Neural cell (in vitro differentiated cells): ENCODE measurements at regions not wholly inside any gene's neighbourhood (a gene's known extent, or its start where the extent isn't known, plus 50 kb on each side); places are given as distances from the start of the nearest gene placed in this dataset.
"Not testable (repeated sequence)": the region's sequence is repeated elsewhere in the genome, so short reads cannot be mapped to it uniquely, and the experiment has no call there.

Experiments used
- H2AFZ ChIP-seq: fragments of 200-600, 300-800 bp; sonication (generic), shearing (Covaris generic); 2 replicates; pipeline ENCODE4 v1.6.0; 2014; ENCODE audit warnings: low read depth, mild to moderate bottlenecking, antibody characterized with exemption, low read length, moderate library complexity
- H3F3A ChIP-seq: fragments of 200-600 bp; shearing (Covaris generic); 2 replicates; pipeline ENCODE4 v1.6.1; 2016; ENCODE audit warnings: mild to moderate bottlenecking, moderate library complexity, mixed read lengths, antibody characterized with exemption, low read length; ENCODE audit not compliant: insufficient read depth, poor library complexity, severe bottlenecking
- H3K27ac ChIP-seq: fragments of 200-600, 300-800 bp; sonication (generic), shearing (Covaris generic); 2 replicates; pipeline ENCODE4 v1.5.1; 2014; ENCODE audit warnings: mild to moderate bottlenecking, low read length, moderate library complexity
- H3K27me3 ChIP-seq: fragments of 300-800, 200-600 bp; sonication (generic), shearing (Covaris generic); 2 replicates; pipeline ENCODE4 v1.6.0; 2014; ENCODE audit warnings: mild to moderate bottlenecking, low read depth, low read length, moderate library complexity; ENCODE audit not compliant: insufficient read depth
- H3K36me3 ChIP-seq: fragments of 300-800, 200-600 bp; sonication (generic), shearing (Covaris generic); 2 replicates; pipeline ENCODE4 v1.5.1; 2014; ENCODE audit warnings: mild to moderate bottlenecking, antibody characterized with exemption, low read length, moderate library complexity; ENCODE audit not compliant: insufficient read depth
- H3K4me2 ChIP-seq: fragments of 300-800, 200-600 bp; sonication (generic), shearing (Covaris generic); 2 replicates; pipeline ENCODE4 v1.6.0; 2014; ENCODE audit warnings: mild to moderate bottlenecking, low read length
- H3K4me3 ChIP-seq: fragments of 300-800, 200-600 bp; sonication (generic), shearing (Covaris generic); 2 replicates; pipeline ENCODE4 v1.5.1; 2014; ENCODE audit warnings: mild to moderate bottlenecking, low read length, moderate library complexity
- H3K79me2 ChIP-seq: fragments of 200-600 bp; shearing (Covaris generic); replicated peaks from 2 replicates; pipeline ENCODE4 v1.6.0; 2014; ENCODE audit warnings: mild to moderate bottlenecking, low read length, moderate library complexity; ENCODE audit not compliant: insufficient read depth
- H3K9ac ChIP-seq: fragments of 300-800, 200-600 bp; sonication (generic), shearing (Covaris generic); 2 replicates; pipeline ENCODE4 v1.6.1; 2016; ENCODE audit warnings: mild to moderate bottlenecking, low read length, mixed read lengths
- H3K9me2 ChIP-seq: fragments of 200-600 bp; shearing (Covaris generic); 2 replicates; pipeline ENCODE4 v1.6.1; 2016; ENCODE audit warnings: mild to moderate bottlenecking, low read length, mixed read lengths; ENCODE audit not compliant: insufficient read depth
- H3K9me3 ChIP-seq: fragments of 200-600, 300-800 bp; sonication (generic), shearing (Covaris generic); 2 replicates; pipeline ENCODE4 v1.6.1; 2016; ENCODE audit warnings: mild to moderate bottlenecking, mixed run types, low read length, moderate library complexity, mixed read lengths
- H4K20me1 ChIP-seq: fragments of 200-600 bp; shearing (Covaris generic); 2 replicates; pipeline ENCODE4 v1.6.1; 2016; ENCODE audit warnings: mild to moderate bottlenecking, mixed run types; ENCODE audit not compliant: insufficient read depth
- EP300 ChIP-seq: fragments of 450-650 bp; conservative IDR thresholded peaks from 2 replicates; pipeline ENCODE4 v1.6.1; 2014; ENCODE audit warnings: antibody characterized with exemption, mild to moderate bottlenecking, moderate library complexity; ENCODE audit not compliant: poor library complexity, severe bottlenecking
- EZH2 ChIP-seq: fragments of 200-600, 300-800 bp; shearing (Covaris generic), sonication (generic); IDR thresholded peaks from 2 replicates; pipeline ENCODE4 v1.6.1; 2014; ENCODE audit warnings: antibody characterized with exemption, low read length, borderline replicate concordance, mild to moderate bottlenecking; ENCODE audit not compliant: insufficient read depth, poor library complexity, severe bottlenecking
- MXI1 ChIP-seq: fragments of 450-650 bp; conservative IDR thresholded peaks from 2 replicates; pipeline ENCODE4 v1.6.1; 2014; ENCODE audit warnings: antibody characterized with exemption, mild to moderate bottlenecking; ENCODE audit not compliant: poor library complexity, severe bottlenecking
- POLR2AphosphoS5 ChIP-seq: IDR thresholded peaks from 2 replicates; pipeline ENCODE4 v1.6.1; 2012
- RAD21 ChIP-seq: fragments of 450-650 bp; conservative IDR thresholded peaks from 2 replicates; pipeline ENCODE4 v1.6.1; 2014; ENCODE audit warnings: antibody characterized with exemption, mild to moderate bottlenecking, moderate library complexity
- SMC3 ChIP-seq: fragments of 450-650 bp; conservative IDR thresholded peaks from 2 replicates; pipeline ENCODE4 v1.6.1; 2014; ENCODE audit warnings: antibody characterized with exemption, mild to moderate bottlenecking, moderate library complexity; ENCODE audit not compliant: poor library complexity
- TAF1 ChIP-seq: IDR thresholded peaks from 2 replicates; pipeline ENCODE4 v1.6.1; 2012; ENCODE audit warnings: low read depth
- TF ChIP-seq, protein P1 (sequence below): fragments of 450-650 bp; IDR thresholded peaks from 2 replicates; pipeline ENCODE4 v1.5.1; 2014; ENCODE audit warnings: antibody characterized with exemption, mild to moderate bottlenecking, moderate library complexity; ENCODE audit not compliant: poor library complexity, severe bottlenecking
- TF ChIP-seq, protein P2 (sequence below): IDR thresholded peaks from 2 replicates; pipeline ENCODE4 v1.6.1; 2012; ENCODE audit warnings: borderline replicate concordance

DNA sequence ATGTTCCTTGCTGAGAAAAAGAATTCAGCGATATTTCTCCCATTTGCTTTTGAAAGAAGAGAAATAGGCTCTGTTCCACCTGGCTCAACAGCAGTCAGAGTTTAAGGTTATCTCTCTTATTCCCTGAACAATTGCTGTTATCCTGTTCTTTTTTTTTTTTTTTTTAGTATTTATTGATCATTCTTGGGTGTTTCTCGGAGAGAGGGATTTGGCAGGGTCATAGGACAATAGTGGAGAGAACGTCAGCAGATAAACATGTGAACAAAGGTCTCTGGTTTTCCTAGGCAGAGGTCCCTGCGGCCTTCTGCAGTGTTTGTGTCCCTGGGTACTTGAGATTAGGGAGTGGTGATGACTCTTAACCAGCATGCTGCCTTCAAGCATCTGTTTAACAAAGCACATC lies 77.5 kb upstream of the DST start:
- H3K4me3 ChIP-seq, H3K27ac ChIP-seq, H3K4me2 ChIP-seq, H3F3A ChIP-seq, H3K36me3 ChIP-seq, H3K9me2 ChIP-seq, H3K9me3 ChIP-seq, H4K20me1 ChIP-seq, H3K27me3 ChIP-seq, H2AFZ ChIP-seq, H3K9ac ChIP-seq: not testable (repeated sequence)
- peaks cover 13% of the 10 kb centered on the region for H3K79me2 ChIP-seq

DNA sequence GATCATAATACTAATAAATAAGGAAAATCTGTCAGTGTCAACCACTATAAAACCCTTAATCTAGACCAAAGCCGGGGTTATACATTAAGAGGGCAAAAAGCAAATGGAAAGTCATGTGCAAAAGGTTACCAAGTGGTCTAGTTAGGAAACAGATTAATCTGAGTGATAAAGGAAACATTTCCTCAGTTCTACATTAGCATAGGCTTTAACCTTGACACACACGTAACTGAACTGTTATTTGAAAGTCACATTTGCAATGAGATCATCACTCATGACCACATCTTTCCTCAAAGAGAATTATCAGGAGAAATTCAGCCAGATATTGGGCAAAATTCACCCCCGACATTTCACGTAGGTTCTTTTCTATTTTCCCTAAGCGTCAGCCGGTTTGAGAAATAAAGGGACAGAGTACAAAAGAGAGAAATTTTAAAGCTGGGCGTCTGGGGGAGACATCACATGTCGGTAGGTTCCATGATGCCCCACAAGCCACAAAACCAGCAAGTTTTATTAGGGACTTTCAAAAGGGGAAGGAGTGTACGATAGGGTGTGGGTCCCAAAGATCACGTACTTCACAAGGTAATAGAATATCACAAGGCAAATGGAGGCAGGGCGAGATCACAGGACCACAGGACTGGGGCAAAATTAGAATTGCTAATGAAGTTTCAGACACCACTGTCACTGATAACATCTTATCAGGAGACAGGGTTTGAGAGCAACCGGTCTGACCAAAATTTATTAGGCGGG lies 76.8 kb upstream of the DST start:
- not testable (repeated sequence) for H3K27ac ChIP-seq, H2AFZ ChIP-seq, H3F3A ChIP-seq, H3K9ac ChIP-seq, H3K4me2 ChIP-seq, H4K20me1 ChIP-seq, H3K9me2 ChIP-seq, H3K4me3 ChIP-seq, H3K9me3 ChIP-seq, H3K36me3 ChIP-seq, H3K27me3 ChIP-seq
- peaks cover 14% of the 10 kb centered on the region for H3K79me2 ChIP-seq

DNA sequence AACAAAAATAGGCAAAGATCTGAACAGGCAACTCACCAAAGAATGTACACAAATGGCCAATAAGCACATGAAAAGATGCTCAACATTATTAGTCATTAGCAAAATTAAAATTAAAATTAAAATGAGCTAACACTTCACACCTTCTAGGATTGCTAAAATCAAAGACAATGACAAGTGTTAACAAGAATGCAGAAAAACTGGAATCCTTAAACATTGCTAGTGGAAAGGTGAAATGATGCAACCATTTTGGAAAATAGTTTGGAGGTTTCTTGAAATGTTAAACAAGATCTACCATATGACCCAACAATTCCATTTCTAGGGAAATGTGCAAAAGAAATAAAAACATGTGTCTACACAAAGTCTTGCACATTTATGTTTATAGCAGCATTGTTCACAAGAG lies 75.5 kb upstream of the DST start:
- no peaks in the 10 kb centered on the region for H3K36me3 ChIP-seq
- no peaks in the 10 kb centered on the region for H3F3A ChIP-seq
- H3K4me2 ChIP-seq: no peak overlapping the region
- TF ChIP-seq RAD21: no peak
- no peak for TF ChIP-seq EP300
- TF ChIP-seq TAF1: no peak
- TF ChIP-seq POLR2AphosphoS5: no peak
- TF ChIP-seq EZH2: no peak
- no peak for TF ChIP-seq MXI1
- TF ChIP-seq, protein P1, sequence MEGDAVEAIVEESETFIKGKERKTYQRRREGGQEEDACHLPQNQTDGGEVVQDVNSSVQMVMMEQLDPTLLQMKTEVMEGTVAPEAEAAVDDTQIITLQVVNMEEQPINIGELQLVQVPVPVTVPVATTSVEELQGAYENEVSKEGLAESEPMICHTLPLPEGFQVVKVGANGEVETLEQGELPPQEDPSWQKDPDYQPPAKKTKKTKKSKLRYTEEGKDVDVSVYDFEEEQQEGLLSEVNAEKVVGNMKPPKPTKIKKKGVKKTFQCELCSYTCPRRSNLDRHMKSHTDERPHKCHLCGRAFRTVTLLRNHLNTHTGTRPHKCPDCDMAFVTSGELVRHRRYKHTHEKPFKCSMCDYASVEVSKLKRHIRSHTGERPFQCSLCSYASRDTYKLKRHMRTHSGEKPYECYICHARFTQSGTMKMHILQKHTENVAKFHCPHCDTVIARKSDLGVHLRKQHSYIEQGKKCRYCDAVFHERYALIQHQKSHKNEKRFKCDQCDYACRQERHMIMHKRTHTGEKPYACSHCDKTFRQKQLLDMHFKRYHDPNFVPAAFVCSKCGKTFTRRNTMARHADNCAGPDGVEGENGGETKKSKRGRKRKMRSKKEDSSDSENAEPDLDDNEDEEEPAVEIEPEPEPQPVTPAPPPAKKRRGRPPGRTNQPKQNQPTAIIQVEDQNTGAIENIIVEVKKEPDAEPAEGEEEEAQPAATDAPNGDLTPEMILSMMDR: no peak
- TF ChIP-seq, protein P2, sequence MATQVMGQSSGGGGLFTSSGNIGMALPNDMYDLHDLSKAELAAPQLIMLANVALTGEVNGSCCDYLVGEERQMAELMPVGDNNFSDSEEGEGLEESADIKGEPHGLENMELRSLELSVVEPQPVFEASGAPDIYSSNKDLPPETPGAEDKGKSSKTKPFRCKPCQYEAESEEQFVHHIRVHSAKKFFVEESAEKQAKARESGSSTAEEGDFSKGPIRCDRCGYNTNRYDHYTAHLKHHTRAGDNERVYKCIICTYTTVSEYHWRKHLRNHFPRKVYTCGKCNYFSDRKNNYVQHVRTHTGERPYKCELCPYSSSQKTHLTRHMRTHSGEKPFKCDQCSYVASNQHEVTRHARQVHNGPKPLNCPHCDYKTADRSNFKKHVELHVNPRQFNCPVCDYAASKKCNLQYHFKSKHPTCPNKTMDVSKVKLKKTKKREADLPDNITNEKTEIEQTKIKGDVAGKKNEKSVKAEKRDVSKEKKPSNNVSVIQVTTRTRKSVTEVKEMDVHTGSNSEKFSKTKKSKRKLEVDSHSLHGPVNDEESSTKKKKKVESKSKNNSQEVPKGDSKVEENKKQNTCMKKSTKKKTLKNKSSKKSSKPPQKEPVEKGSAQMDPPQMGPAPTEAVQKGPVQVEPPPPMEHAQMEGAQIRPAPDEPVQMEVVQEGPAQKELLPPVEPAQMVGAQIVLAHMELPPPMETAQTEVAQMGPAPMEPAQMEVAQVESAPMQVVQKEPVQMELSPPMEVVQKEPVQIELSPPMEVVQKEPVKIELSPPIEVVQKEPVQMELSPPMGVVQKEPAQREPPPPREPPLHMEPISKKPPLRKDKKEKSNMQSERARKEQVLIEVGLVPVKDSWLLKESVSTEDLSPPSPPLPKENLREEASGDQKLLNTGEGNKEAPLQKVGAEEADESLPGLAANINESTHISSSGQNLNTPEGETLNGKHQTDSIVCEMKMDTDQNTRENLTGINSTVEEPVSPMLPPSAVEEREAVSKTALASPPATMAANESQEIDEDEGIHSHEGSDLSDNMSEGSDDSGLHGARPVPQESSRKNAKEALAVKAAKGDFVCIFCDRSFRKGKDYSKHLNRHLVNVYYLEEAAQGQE: no peak
- TF ChIP-seq SMC3: no peak
- H3K27ac ChIP-seq: no peak overlapping the region
- H4K20me1 ChIP-seq: no peaks in the 10 kb centered on the region
- peaks cover 15% of the 10 kb centered on the region for H3K79me2 ChIP-seq
- no peak overlapping the region for H2AFZ ChIP-seq
- H3K27me3 ChIP-seq: no peaks in the 10 kb centered on the region
- H3K9me3 ChIP-seq: no peaks in the 10 kb centered on the region
- no peak overlapping the region for H3K9ac ChIP-seq
- H3K4me3 ChIP-seq: no peak overlapping the region
- H3K9me2 ChIP-seq: no peaks in the 10 kb centered on the region
